Embryonic facial prominence (tissue), 1 donor: ENCODE measurements at regions not wholly inside any gene's neighbourhood (a gene's known extent, or its start where the extent isn't known, plus 50 kb on each side); places are given as distances from the start of the nearest gene placed in this dataset.

ENCODE experiments used
- DNase-seq: peaks from one replicate; pipeline ENCODE4 v3.0.0-alpha.2; 2016; ENCODE audit errors: extremely low spot score

DNA sequence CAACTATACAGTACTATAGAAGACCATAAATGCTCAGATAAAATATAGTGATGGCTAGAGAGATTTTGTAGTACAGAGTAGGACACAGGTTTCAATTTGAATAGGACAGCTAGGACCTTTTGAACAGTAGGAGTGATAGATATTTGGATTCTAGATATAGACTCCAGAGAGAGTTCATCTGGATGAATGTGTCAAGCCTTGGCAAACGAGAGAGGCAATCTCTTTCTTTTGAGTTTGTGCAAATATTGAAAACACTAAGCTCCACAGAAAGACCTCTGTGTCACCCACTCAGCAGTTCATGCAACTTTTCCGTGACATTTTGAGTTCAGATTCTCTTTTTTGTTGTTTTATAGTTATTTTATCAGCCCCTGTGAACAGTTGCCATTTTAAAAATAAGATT is 834.3 kb upstream of the COBL start:
- DNase-seq = no peak

DNA sequence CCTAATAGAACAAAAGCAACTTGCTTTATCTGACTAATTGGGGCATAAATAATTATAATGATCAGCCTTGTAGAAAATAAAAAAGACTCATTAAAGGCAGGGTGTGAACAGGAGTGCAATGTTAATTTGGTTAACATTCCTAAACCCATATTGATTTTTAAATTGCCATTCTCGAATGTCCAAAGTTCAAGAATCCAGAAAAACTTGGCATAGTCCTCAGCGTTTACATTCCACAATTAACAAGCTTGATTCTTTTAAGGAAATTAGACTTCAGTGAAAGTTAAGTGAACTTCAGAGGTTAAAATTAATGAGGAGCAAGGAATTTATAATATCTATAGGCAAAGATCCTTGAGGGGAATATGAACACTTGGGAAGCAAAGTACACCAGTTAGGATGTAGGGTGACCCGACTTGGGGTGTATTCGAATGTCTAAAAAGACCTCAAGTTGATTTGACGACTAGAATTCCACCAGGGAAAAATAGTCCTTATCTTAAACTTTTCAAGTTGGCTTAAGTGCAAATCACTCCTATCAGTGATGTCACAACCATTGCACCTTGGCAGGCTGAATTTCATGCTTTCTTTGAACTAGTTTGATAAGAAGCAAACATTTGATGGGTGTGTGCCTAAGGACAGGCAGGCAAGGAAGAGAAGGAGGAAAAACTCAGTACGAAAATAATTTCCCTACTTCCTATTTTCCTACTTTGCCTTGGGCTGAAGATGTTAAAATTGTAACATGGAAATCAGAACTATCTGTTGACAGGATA is 830.4 kb upstream of the COBL start:
- DNase-seq = no peak

DNA sequence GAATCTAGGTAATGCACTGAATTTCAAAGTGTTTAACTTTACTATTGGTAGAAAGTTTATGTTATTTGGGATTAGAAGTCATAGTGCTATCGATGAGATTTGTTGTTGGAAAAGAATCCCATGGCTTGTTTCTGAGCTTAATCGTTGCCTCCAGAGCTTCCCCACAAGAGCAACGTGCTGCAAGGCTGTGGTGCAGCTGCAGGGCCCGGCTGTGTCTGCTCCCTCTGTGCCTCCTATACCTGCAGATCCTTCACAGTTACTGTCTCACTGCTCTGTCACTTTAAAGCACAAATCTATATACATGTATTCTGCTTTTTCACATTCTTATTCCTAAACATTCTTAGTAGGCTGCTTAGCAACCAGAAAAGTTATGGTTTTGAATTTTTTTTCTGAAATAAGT is 826.6 kb upstream of the COBL start:
- DNase-seq = no peak

DNA sequence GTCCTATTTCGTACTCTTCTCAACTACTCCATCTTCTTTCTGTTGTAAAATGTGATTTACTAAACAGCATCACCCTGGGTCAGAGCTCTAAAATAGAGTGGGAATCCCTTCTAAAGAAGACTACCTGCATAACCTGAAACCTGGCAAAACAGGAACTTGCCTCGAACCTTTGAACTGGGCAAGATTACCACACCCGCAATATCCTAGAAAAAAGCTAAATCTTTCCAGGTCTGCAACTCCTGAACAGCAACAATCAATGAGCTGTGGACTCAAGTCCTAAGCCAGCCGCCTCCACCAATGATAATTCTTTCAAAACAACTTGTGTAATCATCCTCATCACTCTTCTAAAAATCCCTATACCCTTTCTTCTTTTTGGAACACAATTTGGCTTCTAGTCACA is 824.2 kb upstream of the COBL start:
- DNase-seq = no peak

GRCh38 chr7:52135403-52135802 is 818.8 kb upstream of the COBL start:
- no peak for DNase-seq

DNA sequence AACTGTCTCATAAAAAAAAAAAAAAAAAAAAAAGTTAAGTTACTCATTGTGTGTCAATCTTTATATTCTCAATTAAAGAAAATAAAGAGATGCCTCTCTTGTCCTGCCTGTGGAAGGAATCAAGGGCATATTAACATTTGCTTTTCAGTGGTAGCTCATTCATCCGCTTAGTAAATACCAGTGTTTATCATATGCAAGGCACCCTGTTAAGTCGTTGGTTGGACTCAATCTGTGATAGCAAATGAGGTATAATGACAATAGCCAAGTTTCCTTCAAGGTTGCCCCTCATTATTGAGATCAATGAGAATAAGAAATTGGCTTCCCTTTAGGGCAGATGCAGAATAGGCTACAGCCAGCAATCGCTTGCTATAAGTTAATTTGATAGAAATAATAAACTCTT is 812.7 kb upstream of the COBL start:
- DNase-seq = no peak

GRCh38 chr7:52120912-52121311 is 804.3 kb upstream of the COBL start:
- no peak for DNase-seq

DNA sequence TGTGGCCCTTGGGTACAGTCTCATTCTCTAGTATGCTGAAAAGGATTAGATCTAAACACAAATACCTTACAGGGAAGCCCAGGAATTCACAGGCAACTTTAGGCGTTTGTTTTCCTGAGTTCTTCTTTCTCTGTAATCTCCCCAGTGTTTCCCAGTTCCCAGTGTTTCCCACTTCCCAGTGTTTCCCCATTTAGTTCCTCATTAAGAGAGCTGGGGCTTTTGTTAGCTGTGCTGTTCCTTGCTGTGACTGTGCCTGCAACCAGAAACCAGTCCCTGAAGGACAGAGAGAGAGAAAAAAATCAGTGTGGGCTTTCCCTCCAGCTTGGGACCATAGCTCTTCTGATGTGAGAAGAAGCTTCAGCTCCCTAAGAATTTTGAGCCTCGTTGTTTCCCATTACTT is 802.9 kb upstream of the COBL start:
- DNase-seq = no peak

GRCh38 chr7:52114509-52114908 is 797.9 kb upstream of the COBL start:
- DNase-seq = no peak

DNA sequence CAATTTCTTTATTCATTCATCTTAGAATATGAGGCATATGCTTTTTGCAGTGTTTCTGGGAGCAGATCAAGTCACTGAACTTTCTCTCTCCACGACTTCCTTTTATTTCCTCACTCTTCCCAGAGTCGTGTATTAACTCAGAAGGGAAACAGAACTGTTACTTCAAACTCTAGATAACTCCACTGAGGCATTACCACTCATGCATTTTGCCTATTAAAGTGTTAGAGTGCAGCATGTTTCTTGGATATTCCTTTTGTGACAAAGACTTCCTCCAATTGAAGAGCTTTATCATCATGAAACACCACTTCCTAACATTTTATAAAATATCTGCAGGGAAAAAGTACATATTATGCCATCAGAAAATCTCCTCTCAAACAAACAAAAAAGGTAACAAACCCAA is 797.4 kb upstream of the COBL start:
- DNase-seq = no peak

GRCh38 chr7:52107355-52107754 is 790.7 kb upstream of the COBL start:
- DNase-seq = no peak

DNA sequence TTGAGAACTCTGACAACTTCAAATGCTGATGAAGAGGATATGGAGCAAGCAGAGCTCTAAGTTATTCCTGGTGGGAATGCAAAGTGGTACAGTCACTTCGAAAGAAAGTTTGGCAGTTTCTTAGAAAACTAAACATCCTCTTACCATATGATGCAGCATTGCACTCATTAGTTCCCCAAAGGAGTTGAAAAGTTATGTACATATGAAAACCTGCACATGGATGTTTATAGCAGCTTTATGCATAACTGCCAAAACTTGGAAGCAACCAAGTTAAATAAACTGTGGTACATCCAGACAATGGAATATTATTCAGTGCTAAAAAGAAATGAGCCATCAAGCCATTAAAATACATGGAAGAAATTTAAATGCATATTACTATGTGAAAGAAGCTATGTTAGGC is 779.3 kb upstream of the COBL start:
- DNase-seq = no peak

DNA sequence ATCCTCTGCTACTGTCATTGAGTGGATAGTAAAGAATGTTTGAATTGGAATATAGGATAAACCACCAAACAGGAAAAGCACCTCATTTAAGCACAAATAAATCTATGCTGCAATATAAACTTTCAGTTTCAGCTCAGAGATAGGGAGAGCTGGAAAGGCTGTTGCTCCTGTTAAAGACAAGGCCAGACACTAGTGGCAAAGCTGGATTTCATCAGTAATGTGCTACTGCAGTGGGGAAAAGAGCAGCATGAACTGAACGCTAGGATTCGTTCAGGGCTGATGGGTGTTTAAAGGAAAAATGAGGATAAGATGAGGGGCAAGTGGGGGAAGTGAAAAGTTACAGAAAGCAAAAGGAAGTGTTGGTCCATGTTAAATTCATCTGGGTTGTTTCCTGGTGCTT is 775.4 kb upstream of the COBL start:
- DNase-seq = no peak

DNA sequence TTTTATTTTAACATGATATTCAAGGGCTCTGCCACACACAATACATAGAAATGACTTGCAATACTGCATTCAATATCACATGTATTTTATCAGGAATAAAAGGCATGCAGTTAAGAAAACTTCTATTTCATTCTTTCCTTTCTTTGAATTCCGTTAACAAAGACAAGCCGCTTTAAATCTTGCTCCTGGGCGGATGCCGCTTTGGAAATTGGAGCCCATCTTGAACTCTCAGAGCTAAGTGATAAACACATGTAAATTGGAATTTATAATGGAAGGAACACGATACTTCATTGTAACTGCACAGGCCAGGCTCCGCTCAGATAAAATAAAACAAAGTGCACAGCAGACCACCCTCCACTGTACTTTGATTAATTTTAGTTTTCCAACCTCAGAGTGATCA is 774.5 kb upstream of the COBL start:
- no peak for DNase-seq

GRCh38 chr7:52088008-52088901 is 771.6 kb upstream of the COBL start:
- no peak for DNase-seq

DNA sequence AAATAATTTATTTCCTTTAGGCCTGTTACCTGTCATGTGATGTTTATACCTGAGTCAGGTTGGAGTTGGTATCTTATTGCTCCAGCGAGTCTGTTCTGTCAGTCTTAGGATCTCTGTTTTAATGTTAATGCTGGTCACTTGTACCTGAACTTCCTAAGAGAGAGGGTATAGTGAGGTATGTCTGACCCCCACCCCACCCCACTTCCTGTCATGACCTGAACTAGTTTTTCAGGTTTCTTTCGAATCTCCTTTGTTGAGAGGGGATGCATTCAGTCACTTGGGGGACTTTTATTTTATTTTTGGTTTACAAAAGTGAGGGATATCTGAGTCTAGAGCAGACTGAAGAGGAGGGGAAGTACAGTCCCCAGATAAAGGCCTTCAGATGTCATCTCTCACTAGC is 769.0 kb upstream of the COBL start:
- DNase-seq = no peak

- DNase-seq = no peak
These were observed 763.9 kb upstream of the COBL start for GRCh38 chr7:52080493-52080892.

DNA sequence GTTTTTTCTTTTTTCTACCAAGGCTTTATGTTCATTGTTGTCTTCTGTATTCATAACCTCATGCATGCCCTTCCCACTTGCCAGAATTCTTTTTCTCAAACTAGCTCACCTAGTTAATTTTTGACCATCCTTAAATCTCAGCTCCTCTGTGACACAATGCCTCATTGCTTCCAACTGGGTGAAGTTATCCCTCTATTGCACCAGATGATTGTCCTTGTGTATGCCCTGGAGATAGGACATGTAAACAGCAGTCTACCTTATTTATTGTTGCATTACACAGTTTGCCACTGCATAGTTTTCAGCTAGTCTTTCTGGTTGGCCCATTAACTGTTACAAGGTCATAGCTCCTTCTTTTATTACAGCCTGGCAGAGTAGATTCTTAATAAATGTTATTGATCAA is 763.1 kb upstream of the COBL start:
- no peak for DNase-seq

GRCh38 chr7:52077571-52077970 is 761.0 kb upstream of the COBL start:
- DNase-seq = no peak

DNA sequence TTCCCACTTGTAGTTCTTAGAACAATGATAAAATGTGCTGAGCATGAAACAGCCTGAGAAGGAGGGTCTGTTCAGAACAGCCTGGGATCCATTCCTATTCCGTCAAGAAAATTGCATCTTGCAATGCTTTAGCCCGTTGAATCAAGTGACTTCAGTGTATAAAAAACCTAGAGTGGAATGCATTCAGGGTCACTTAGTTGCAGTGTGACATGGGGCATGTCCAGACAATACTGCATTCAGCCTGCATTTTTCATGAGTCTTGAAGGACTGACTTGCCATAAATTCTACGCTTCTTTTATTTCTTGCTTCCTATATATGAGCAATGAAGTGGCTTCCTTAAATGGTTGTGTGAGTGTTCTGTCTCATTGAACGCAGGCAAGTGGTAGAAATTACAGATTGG is 758.3 kb upstream of the COBL start:
- no peak for DNase-seq

DNA sequence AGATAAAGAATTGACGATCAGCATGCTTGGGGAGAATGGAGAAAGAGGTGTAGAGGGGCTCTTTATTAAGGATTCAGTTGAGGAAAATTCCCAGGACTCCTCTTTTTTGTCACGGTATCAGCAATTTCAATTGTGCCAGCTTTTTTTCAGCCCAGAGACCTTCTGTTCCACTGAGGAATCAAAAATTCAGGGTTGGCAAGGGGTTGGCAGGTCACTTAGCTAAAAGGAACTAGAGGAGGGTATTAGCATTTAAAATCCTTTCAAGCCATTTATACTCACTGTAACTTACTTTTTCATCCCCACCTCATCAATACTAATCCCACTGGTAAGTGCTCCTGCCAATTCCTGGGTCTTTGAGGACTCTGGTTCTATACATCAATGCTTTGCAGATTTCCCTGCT is 757.5 kb upstream of the COBL start:
- no peak for DNase-seq

DNA sequence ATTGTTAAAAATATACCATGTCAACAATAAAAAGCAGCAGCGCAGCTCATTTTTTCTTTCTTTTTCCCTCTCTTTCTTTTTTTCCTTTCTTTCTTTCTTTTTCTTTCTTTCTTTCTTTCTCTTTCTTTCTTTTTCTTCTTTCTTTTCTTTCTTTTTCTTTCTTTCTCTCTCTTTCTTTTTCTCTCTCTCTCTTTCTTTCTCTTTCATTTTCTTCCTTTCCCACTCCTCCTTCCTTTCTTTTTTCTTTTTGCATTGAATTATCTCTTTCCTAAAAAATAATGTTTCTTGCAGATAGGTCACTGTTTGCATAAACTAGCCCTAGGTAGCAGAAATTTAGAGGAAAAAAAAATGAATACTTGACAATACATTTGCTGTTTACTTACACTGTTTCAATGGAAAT is 755.1 kb upstream of the COBL start:
- no peak for DNase-seq

DNA sequence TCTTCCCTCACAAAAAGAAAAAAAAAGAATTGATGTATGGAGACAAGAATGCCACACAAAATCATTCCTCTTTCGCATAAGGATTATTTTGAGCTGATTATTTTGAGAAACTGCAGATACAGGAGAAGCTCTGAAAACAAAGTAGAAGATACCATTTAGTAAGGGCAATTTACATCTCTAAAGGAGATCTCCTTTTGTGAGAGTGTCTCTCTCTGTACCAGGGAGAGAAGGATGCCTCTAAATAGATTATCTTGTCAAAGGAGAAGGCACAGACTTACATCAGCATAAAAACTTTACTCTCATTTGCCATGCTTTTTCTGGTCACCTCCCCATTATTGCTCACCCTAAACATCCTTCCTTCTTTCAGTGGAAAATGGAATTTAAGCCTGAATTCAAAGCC is 747.9 kb upstream of the COBL start:
- DNase-seq = no peak
